ENCODE measurements at regions not wholly inside any gene's neighbourhood (a gene's known extent, or its start where the extent isn't known, plus 50 kb on each side); places are given as distances from the start of the nearest gene placed in this dataset.
A peak's percentile ranks its signal among the peaks of the same experiment; 100 is the strongest.
"Not testable (repeated sequence)": the region's sequence is repeated elsewhere in the genome, so short reads cannot be mapped to it uniquely, and the experiment has no call there.

- Mint-ChIP-seq H3K4me3 (ENCODE audit: unreplicated experiment) (peak overlapping the region; percentile 53), H3K4me1 (ENCODE audit: low read depth) (no peaks in the 10 kb centered on the region), H3K27ac (ENCODE audit: unreplicated experiment) (no peak overlapping the region), H3K27me3 (ENCODE audit: low read depth) (no peaks in the 10 kb centered on the region), H3K9me3 (ENCODE audit: low read depth) (peaks cover 4% of the 10 kb centered on the region), H3K36me3 (ENCODE audit: low read depth) (no peaks in the 10 kb centered on the region)
- no peak for DNase-seq (ENCODE audit: low spot score)
- TF ChIP-seq CTCF (IDR thresholded peaks at IDR 0.05): no peak
Measured at GRCh38 chr4:132227151-132227856, 921.8 kb upstream of the PCDH10 start.

DNA sequence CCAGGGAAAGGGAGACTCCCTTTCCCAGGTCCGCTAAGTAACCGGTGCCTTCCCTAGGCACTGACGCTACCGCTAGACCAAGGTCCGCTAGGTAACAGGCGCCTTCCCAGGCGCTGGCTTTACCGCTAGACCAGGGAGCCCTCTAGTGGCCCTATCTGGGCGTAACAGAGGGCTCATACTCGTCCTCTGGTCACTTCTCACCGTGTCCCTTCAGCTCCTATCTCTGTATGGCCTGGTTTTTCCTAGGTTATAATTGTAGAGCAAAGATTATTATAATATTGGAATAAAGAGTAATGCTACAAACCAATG, 921.3 kb upstream of the PCDH10 start:
- not testable (repeated sequence) for DNase-seq (ENCODE audit: low spot score); H3K4me1 Mint-ChIP-seq (ENCODE audit: low read depth); H3K27ac Mint-ChIP-seq (ENCODE audit: unreplicated experiment); H3K36me3 Mint-ChIP-seq (ENCODE audit: low read depth); H3K27me3 Mint-ChIP-seq (ENCODE audit: low read depth); H3K9me3 Mint-ChIP-seq (ENCODE audit: low read depth)
- peak overlapping the region; percentile 53 for H3K4me3 Mint-ChIP-seq (ENCODE audit: unreplicated experiment)
- peak; percentile 82 for TF ChIP-seq CTCF (IDR thresholded peaks at IDR 0.05)

GRCh38 chr4:132228676-132229075, 920.4 kb upstream of the PCDH10 start:
- TF ChIP-seq CTCF (IDR thresholded peaks at IDR 0.05): no peak
- no peaks in the 10 kb centered on the region for H3K36me3 Mint-ChIP-seq (ENCODE audit: low read depth)
- no peaks in the 10 kb centered on the region for H3K4me1 Mint-ChIP-seq (ENCODE audit: low read depth)
- no peak overlapping the region for H3K4me3 Mint-ChIP-seq (ENCODE audit: unreplicated experiment)
- H3K9me3 Mint-ChIP-seq (ENCODE audit: low read depth): peaks cover 4% of the 10 kb centered on the region
- peaks cover 4% of the 10 kb centered on the region for H3K27me3 Mint-ChIP-seq (ENCODE audit: low read depth)
- H3K27ac Mint-ChIP-seq (ENCODE audit: unreplicated experiment): no peak overlapping the region
- DNase-seq (ENCODE audit: low spot score): no peak

GRCh38 chr4:132230025-132230424, 919.1 kb upstream of the PCDH10 start:
- Mint-ChIP-seq H3K36me3 (ENCODE audit: low read depth) (no peaks in the 10 kb centered on the region), H3K27me3 (ENCODE audit: low read depth) (peaks cover 4% of the 10 kb centered on the region), H3K9me3 (ENCODE audit: low read depth) (peaks cover 4% of the 10 kb centered on the region), H3K4me1 (ENCODE audit: low read depth) (no peaks in the 10 kb centered on the region), H3K4me3 (ENCODE audit: unreplicated experiment) (no peak overlapping the region), H3K27ac (ENCODE audit: unreplicated experiment) (no peak overlapping the region)
- no peak for TF ChIP-seq CTCF (IDR thresholded peaks at IDR 0.05)
- DNase-seq (ENCODE audit: low spot score): no peak

- H3K27me3 Mint-ChIP-seq (ENCODE audit: low read depth): no peaks in the 10 kb centered on the region
- no peak overlapping the region for H3K27ac Mint-ChIP-seq (ENCODE audit: unreplicated experiment)
- H3K36me3 Mint-ChIP-seq (ENCODE audit: low read depth): no peaks in the 10 kb centered on the region
- H3K4me3 Mint-ChIP-seq (ENCODE audit: unreplicated experiment): no peak overlapping the region
- TF ChIP-seq CTCF (IDR thresholded peaks at IDR 0.05): no peak
- no peaks in the 10 kb centered on the region for H3K4me1 Mint-ChIP-seq (ENCODE audit: low read depth)
- no peak for DNase-seq (ENCODE audit: low spot score)
- peaks cover 12% of the 10 kb centered on the region for H3K9me3 Mint-ChIP-seq (ENCODE audit: low read depth)
Measured at GRCh38 chr4:132238697-132239096, 910.4 kb upstream of the PCDH10 start.
